Esophagus (tissue), 2 donors: ENCODE measurements at regions not wholly inside any gene's neighbourhood (a gene's known extent, or its start where the extent isn't known, plus 50 kb on each side); places are given as distances from the start of the nearest gene placed in this dataset.
"Not testable (repeated sequence)": the region's sequence is repeated elsewhere in the genome, so short reads cannot be mapped to it uniquely, and the experiment has no call there.

Source experiments
- H3K27ac ChIP-seq, 2 donors: one replicate each; pipeline ENCODE4 v1.5.1; 2013; ENCODE audit warnings: low read depth in 2 of 2, mild to moderate bottlenecking in 2 of 2, inconsistent platforms in 1 of 2, low read length in 1 of 2, moderate library complexity in 1 of 2
- H3K27me3 ChIP-seq, 2 donors: one replicate each; pipeline ENCODE4 v1.6.1; 2013; ENCODE audit warnings: low read length in 2 of 2, control low read depth in 1 of 2, mild to moderate bottlenecking in 1 of 2; ENCODE audit not compliant: insufficient read depth in 2 of 2, control insufficient read depth in 1 of 2
- H3K36me3 ChIP-seq, 2 donors: one replicate each; pipeline ENCODE4 v1.6.1; 2013; ENCODE audit warnings: low read length in 1 of 2; ENCODE audit not compliant: control insufficient read depth in 2 of 2, insufficient read depth in 2 of 2
- H3K4me1 ChIP-seq, 2 donors: one replicate each; pipeline ENCODE4 v1.6.1; 2013; ENCODE audit warnings: low read length in 1 of 2; ENCODE audit not compliant: control insufficient read depth in 2 of 2, insufficient read depth in 2 of 2
- H3K4me3 ChIP-seq, 2 donors: one replicate each; pipeline ENCODE4 v1.5.1; 2013; ENCODE audit warnings: low read length in 2 of 2, mild to moderate bottlenecking in 2 of 2, low read depth in 1 of 2, moderate library complexity in 1 of 2
- H3K9me3 ChIP-seq, 2 donors: one replicate each; pipeline ENCODE4 v1.6.1; 2013; ENCODE audit warnings: mild to moderate bottlenecking in 2 of 2, low read depth in 1 of 2, low read length in 1 of 2, moderate library complexity in 1 of 2; ENCODE audit not compliant: control insufficient read depth in 2 of 2, insufficient read depth in 1 of 2
- WGBS, 2 donors: extraction: QIAGEN DNeasy Blood & Tissue Kit; methylation state at CpG; one replicate each; pipeline ENCODE4 v1.1.7; 2013; 5-methylcytosine and 5-hydroxymethylcytosine counted together
- donor health status: healthy with polysubstance abuse.
- donor health status: Bipolar disorder and iron deficiency.

DNA sequence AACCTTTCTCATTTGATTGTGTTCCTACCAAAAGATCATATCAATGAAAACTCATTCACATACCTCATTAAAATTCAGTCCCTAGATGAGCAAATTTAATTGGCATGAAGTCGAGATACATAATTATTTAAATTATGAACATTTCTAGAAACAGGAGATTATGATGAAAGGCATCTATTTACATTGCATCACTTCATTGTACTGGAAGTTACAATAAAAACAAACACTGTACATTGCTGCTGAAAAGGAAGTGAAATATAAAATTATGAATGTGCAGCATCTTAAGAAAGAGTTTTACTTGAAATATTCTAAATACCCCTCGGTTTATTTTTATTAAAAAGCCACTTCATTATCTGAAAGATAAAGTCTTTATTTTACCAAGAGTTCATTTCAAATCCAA, 163.4 kb upstream of the ZNF385D start:
- no peaks in the 10 kb centered on the region for H3K27me3 ChIP-seq
- no peaks in the 10 kb centered on the region for H3K36me3 ChIP-seq
- no peaks in the 10 kb centered on the region for H3K4me1 ChIP-seq
- no peak overlapping the region for H3K27ac ChIP-seq
- WGBS, 2 donors = 42 to 61% methylated on average over 2 of the region's 2 CpGs
- no peaks in the 10 kb centered on the region for H3K9me3 ChIP-seq
- H3K4me3 ChIP-seq = no peak overlapping the region

DNA sequence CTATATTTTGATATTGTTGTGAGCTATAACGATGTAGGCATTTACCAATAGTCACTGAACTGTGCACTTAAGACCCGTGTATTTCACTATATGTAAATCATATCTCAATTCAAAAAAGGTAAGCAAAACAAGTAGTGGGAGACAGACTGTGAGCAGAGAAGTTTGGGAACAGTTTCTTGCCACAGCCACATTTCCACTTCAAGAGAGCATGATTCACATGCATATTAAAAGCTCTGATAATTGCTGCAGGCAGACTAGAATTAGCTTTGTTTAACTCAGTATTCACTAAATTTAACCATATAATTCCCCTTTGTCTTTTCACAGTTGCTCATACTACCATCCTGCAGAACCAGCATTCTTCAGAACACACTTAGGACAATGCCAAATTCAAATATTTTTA, 168.4 kb upstream of the ZNF385D start:
- H3K9me3 ChIP-seq = no peaks in the 10 kb centered on the region
- WGBS, 2 donors = 66 to 67% methylated on average over 2 of the region's 2 CpGs

DNA sequence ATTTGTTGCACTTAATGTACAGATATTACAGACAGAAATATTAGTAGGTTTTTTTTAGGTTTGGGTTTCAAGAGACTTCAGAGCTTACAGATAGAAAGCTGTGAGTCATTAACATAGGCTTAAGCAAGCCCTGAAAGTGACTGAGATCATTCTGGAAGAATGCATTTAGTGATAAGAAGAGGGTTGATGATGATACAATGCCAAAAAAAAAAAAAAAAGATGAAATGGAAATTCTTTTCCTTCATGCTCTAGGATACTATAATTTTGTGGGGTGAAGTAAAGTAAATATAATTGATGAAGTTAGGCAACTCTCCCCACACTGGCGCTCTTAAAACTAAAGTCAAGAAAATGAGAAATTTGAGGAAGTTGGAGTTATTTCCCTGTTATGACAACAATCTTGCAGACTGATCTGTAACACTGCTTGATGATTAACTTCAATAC, 169.4 kb upstream of the ZNF385D start:
- H3K9me3 ChIP-seq = no peaks in the 10 kb centered on the region
- no peak overlapping the region for H3K27ac ChIP-seq
- no peaks in the 10 kb centered on the region for H3K27me3 ChIP-seq
- no peaks in the 10 kb centered on the region for H3K36me3 ChIP-seq
- 76 to 84% methylated on average over 1 of the region's 1 CpG for WGBS, 2 donors
- H3K4me1 ChIP-seq = no peaks in the 10 kb centered on the region
- no peak overlapping the region for H3K4me3 ChIP-seq

More for the DNA sequence above, 168.4 kb upstream of the ZNF385D start:
- Histone ChIP-seq H3K4me3 (no peak overlapping the region), H3K4me1 (no peaks in the 10 kb centered on the region), H3K36me3 (no peaks in the 10 kb centered on the region), H3K27ac (no peak overlapping the region), H3K27me3 (no peaks in the 10 kb centered on the region)

DNA sequence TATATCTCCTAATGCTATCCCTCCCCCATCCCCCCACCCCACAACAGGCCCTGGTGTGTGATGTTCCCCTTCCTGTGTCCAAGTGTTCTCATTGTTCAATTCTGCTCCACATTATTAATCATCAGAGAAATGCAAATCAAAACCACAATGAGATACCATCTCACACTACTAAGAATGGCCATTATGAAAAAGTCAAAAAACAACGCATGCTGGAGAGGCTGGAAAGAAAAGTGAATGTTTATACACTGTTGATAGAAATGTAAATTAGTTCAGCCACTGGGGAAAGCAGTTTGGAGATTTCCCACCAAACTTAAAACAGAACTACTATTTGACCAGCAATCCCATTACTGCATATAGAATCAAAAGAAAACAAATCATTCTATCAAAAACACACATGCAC, 172.1 kb upstream of the ZNF385D start:
- WGBS, 2 donors = 78 to 83% methylated on average over 1 of the region's 1 CpG
- H3K27me3 ChIP-seq, H3K4me1 ChIP-seq, H3K27ac ChIP-seq, H3K36me3 ChIP-seq, H3K4me3 ChIP-seq, H3K9me3 ChIP-seq: not testable (repeated sequence)

DNA sequence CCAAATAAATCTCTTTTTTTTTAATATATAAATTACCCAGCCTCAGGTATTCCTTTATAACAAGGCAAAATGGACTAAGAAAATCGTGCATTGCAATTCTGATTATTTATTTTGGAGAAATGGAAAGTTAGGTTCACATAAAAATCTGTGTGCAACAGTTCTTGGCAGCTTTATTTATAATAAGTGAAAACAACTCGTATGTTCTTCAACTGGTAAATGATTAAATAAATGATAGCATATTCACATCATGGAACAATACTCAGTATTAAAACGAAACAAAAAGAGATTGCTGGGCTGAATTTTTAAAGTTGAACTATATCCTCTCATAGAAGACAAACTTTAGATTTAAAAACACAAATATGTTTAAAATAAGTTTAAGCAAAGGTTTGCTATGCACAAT, 176.3 kb upstream of the ZNF385D start:
- no peak overlapping the region for H3K4me3 ChIP-seq
- H3K4me1 ChIP-seq = no peaks in the 10 kb centered on the region
- 40% methylated on average over 3 of the region's 3 CpGs for WGBS, 2 donors
- H3K36me3 ChIP-seq = no peaks in the 10 kb centered on the region
- H3K9me3 ChIP-seq = no peaks in the 10 kb centered on the region
- H3K27me3 ChIP-seq = no peaks in the 10 kb centered on the region
- H3K27ac ChIP-seq = no peak overlapping the region

DNA sequence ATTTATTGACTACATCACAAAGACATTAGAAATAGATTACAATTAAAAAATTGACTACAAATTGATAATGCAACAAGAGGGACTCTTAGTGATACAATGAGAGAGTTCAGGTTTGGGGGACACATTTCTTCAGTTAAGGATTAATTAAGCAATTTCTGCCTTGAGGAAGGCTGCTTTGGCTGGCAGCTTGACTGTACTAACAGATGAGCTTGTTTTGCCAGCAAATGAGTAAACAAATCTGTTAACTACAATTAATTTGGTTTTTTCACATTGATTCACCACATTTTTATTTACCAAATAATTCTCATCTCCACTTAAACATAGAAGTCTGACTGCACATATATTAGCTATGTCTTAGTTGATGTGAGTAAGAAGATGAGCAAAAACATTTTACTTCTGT, 183.6 kb upstream of the ZNF385D start:
- Histone ChIP-seq H3K27me3 (no peaks in the 10 kb centered on the region), H3K4me3 (no peak overlapping the region), H3K9me3 (no peaks in the 10 kb centered on the region), H3K27ac (no peak overlapping the region), H3K4me1 (no peaks in the 10 kb centered on the region), H3K36me3 (no peaks in the 10 kb centered on the region)

DNA sequence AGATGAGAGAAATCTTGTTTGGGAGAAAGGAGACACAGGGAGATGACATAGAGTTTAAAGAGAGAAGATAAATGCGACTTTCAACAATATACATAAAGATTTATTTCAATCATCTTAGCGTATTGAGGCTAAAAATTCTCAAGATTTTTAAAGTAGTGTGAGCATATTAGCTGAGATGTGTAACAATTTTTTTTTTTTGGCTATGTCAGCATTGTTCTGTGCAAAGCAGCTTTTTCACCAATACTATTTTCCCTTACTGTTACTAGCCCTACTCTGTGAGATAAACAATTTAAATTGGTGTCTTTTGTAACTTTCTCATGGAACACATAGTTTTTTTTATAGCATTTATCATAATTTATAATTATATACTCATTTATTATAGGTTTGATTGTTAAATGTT, 185.2 kb upstream of the ZNF385D start:
- H3K27me3 ChIP-seq = no peaks in the 10 kb centered on the region
- no peaks in the 10 kb centered on the region for H3K36me3 ChIP-seq
- 85 to 91% methylated on average over 2 of the region's 2 CpGs for WGBS, 2 donors

DNA sequence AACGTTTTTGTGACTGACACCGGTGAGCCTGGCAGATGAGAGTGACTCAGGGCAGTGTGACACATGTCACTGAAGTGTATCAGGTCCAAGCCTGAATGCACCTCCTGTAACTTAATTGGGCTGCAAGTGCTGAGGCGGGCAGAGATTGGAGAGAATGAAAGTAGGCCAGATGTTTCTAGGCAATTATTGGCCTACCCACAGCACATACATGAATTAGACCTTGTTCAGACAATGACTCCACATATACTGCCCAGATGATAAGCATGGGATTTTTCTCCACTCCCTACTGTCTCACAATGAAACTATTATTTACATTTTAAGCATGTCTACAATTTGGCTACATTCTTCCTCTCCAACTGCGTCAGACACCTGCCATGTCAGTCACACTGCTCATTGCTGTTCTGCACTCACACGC, 187.3 kb upstream of the ZNF385D start:
- Histone ChIP-seq H3K27ac (no peak overlapping the region), H3K4me3 (no peak overlapping the region), H3K27me3 (no peaks in the 10 kb centered on the region), H3K4me1 (no peaks in the 10 kb centered on the region), H3K36me3 (no peaks in the 10 kb centered on the region), H3K9me3 (no peaks in the 10 kb centered on the region)
- 88 to 95% methylated on average over 5 of the region's 5 CpGs for WGBS, 2 donors

More for the DNA sequence above, 185.2 kb upstream of the ZNF385D start:
- H3K9me3 ChIP-seq = no peaks in the 10 kb centered on the region
- H3K27ac ChIP-seq = no peak overlapping the region
- no peak overlapping the region for H3K4me3 ChIP-seq
- no peaks in the 10 kb centered on the region for H3K4me1 ChIP-seq

DNA sequence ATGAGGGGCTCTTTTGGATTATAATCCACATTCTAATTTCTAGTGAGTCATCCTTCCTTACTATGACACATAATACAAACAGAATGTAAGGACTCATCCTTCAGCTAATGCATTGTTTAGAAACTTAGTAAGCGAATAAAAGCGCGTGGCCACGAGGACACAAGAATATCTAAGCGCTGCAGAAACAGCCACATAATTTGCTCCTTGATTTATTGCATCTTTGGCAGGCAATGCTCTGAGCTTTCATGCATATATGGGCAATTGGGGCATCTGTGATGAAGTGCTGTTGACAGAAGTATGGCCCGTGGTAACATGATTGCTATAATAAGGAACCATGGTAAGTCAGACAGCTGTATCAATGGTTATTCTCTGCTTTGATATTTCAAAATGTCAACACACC, 191.3 kb upstream of the ZNF385D start:
- Histone ChIP-seq H3K9me3 (peaks cover 0 to 2% of the 10 kb centered on the region in 2 donors), H3K4me1 (no peaks in the 10 kb centered on the region), H3K36me3 (no peaks in the 10 kb centered on the region), H3K4me3 (no peak overlapping the region), H3K27me3 (no peaks in the 10 kb centered on the region), H3K27ac (no peak overlapping the region)
- WGBS, 2 donors = 67 to 70% methylated on average over 6 of the region's 6 CpGs

DNA sequence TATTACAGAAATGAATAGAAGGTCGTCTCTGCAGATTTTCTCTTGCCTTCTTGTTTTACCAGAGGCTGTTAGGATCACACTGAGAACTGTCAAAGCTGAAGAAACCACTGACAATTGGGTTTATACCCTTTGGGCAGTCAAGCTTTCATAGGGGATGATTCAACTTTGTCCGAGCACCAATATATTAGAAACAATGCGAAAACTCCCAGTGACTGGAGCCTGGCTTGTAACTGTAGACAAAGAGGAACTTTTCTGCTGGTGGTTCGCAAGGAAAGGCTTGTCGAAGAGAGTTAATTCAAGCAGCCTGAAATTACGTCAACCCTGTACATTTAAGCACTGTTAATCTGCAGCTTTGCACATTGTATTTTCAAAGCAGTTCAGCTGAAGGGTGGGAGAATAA, 193.2 kb upstream of the ZNF385D start:
- Histone ChIP-seq H3K27ac (no peak overlapping the region), H3K36me3 (no peaks in the 10 kb centered on the region), H3K9me3 (peaks cover 0 to 2% of the 10 kb centered on the region in 2 donors), H3K4me1 (no peaks in the 10 kb centered on the region), H3K27me3 (no peaks in the 10 kb centered on the region), H3K4me3 (no peak overlapping the region)
- WGBS, 2 donors = 65 to 68% methylated on average over 6 of the region's 6 CpGs
